ENCODE measurements at regions not wholly inside any gene's neighbourhood (a gene's known extent, or its start where the extent isn't known, plus 50 kb on each side); places are given as distances from the start of the nearest gene placed in this dataset.

DNA sequence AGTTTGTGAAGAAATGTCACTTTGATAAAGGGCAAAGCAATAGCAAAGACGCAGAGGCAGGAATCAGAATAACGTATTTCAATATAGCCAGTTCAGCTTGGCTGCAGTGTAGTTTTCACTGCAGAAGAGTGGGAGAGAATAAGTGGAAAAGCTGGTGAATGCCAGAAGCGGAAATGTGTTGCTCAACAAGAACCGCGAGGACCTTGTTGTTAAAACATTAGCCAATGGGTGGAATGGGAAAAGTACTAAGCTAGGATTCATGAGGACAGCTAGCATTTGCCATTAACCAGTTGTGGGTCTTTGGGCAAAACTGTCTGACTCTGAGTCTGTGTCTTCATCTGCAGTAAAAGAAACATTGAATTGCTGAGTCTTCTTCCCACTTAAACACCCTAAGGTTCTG, 292.9 kb upstream of the GRIP1 start:
- H3K9me3 ChIP-seq, result no peaks in the 10 kb centered on the region
- no peaks in the 10 kb centered on the region for H3K4me1 ChIP-seq
- H3K36me3 ChIP-seq, result no peaks in the 10 kb centered on the region
- WGBS, 2 donors, result 80 to 82% methylated on average over 5 of the region's 5 CpGs
- no peak overlapping the region for H3K4me3 ChIP-seq
- DNase-seq (ENCODE audit: low spot score in 2 of 2), result no peak
- H3K27me3 ChIP-seq, result no peaks in the 10 kb centered on the region
- H3K27ac ChIP-seq, result no peak overlapping the region
- TF ChIP-seq EP300 (IDR thresholded peaks at IDR 0.05) (no peak), CTCF (IDR thresholded peaks at IDR 0.05) (no peak), POLR2A (IDR thresholded peaks at IDR 0.05) (no peak)

DNA sequence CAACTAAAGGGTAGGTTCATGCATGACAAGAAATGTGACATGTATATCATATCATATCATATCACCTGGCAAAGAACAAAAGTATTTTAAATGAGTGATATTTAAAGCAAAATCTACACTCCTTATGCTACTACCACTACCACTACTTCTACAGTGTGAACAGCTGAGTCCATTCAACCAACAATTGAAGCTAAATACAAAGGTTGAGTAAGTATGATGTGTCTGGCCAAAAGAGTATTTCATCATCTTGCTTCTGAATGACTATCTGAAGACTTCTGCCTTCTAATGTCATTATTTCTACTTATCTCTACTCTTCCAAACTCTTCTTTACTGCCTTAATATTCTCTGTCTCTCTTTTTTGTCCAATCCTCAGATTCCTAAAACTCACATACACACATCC, 292.6 kb upstream of the CAND1 start:
- no peak overlapping the region for H3K4me3 ChIP-seq
- no peak for DNase-seq (ENCODE audit: low spot score in 2 of 2)
- no peaks in the 10 kb centered on the region for H3K9me3 ChIP-seq
- H3K27ac ChIP-seq, result no peak overlapping the region
- TF ChIP-seq POLR2A (IDR thresholded peaks at IDR 0.05), result no peak
- no peak for TF ChIP-seq CTCF (IDR thresholded peaks at IDR 0.05)
- TF ChIP-seq EP300 (IDR thresholded peaks at IDR 0.05), result no peak
- no peaks in the 10 kb centered on the region for H3K27me3 ChIP-seq
- no peaks in the 10 kb centered on the region for H3K36me3 ChIP-seq
- H3K4me1 ChIP-seq, result no peaks in the 10 kb centered on the region

GRCh38 chr12:66978802-66979201, 290.4 kb upstream of the CAND1 start:
- Histone ChIP-seq H3K4me1 (no peaks in the 10 kb centered on the region), H3K9me3 (no peaks in the 10 kb centered on the region)

DNA sequence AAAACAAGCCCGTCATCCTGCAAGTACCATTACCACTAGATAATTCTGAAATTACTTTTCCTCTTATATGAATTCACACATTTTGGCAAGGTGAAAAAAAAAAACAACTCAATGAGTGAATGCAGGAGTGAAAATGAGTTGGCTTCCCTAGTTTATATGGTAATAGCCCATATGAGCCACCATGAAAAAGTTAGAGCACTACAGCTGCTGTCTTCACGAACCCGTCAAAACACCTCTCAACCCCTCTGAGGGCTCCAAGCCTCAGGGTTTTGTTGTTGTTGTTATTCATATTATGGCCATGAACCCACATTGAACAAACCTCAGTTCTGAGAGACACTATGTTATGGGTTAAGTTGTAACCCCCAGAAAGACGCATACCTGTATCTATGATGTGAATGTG, 289.9 kb upstream of the CAND1 start:
- H3K4me3 ChIP-seq, result no peak overlapping the region
- WGBS, 2 donors, result 86 to 89% methylated on average over 4 of the region's 4 CpGs
- H3K9me3 ChIP-seq, result no peaks in the 10 kb centered on the region

More at GRCh38 chr12:66978802-66979201, 290.4 kb upstream of the CAND1 start:
- no peak overlapping the region for H3K4me3 ChIP-seq
- H3K27me3 ChIP-seq, result no peaks in the 10 kb centered on the region
- no peak for TF ChIP-seq POLR2A (IDR thresholded peaks at IDR 0.05)
- TF ChIP-seq CTCF (IDR thresholded peaks at IDR 0.05), result no peak
- TF ChIP-seq EP300 (IDR thresholded peaks at IDR 0.05), result no peak
- no peak for DNase-seq (ENCODE audit: low spot score in 2 of 2)
- 42 to 50% methylated on average over 1 of the region's 1 CpG for WGBS, 2 donors
- H3K27ac ChIP-seq, result no peak overlapping the region
- H3K36me3 ChIP-seq, result no peaks in the 10 kb centered on the region

GRCh38 chr12:66984077-66984476, 285.1 kb upstream of the CAND1 start:
- Histone ChIP-seq H3K27me3 (no peaks in the 10 kb centered on the region), H3K4me3 (no peak overlapping the region), H3K4me1 (no peaks in the 10 kb centered on the region), H3K27ac (no peak overlapping the region), H3K9me3 (no peaks in the 10 kb centered on the region), H3K36me3 (no peaks in the 10 kb centered on the region)
- DNase-seq (ENCODE audit: low spot score in 2 of 2), result no peak
- WGBS, 2 donors, result 84% methylated on average over 2 of the region's 2 CpGs
- no peak for TF ChIP-seq POLR2A (IDR thresholded peaks at IDR 0.05)
- no peak for TF ChIP-seq EP300 (IDR thresholded peaks at IDR 0.05)
- no peak for TF ChIP-seq CTCF (IDR thresholded peaks at IDR 0.05)

More for the DNA sequence above, 289.9 kb upstream of the CAND1 start:
- H3K27me3 ChIP-seq, result no peaks in the 10 kb centered on the region
- no peaks in the 10 kb centered on the region for H3K4me1 ChIP-seq
- no peak for TF ChIP-seq POLR2A (IDR thresholded peaks at IDR 0.05)
- no peak for TF ChIP-seq EP300 (IDR thresholded peaks at IDR 0.05)
- TF ChIP-seq CTCF (IDR thresholded peaks at IDR 0.05), result no peak
- H3K36me3 ChIP-seq, result no peaks in the 10 kb centered on the region
- no peak overlapping the region for H3K27ac ChIP-seq
- DNase-seq (ENCODE audit: low spot score in 2 of 2), result no peak

Data from tibial nerve (tissue), 4 donors.